ENCODE measurements at regions not wholly inside any gene's neighbourhood (a gene's known extent, or its start where the extent isn't known, plus 50 kb on each side); places are given as distances from the start of the nearest gene placed in this dataset.

GRCh38 chr5:125579182-125579581, 832.7 kb upstream of the ZNF608 start:
- Mint-ChIP-seq H3K27ac (no peak overlapping the region), H3K4me1 (ENCODE audit: low read depth) (no peaks in the 10 kb centered on the region), H3K36me3 (ENCODE audit: low read depth) (no peaks in the 10 kb centered on the region), H3K9me3 (ENCODE audit: insufficient read depth) (no peaks in the 10 kb centered on the region), H3K27me3 (ENCODE audit: low read depth) (no peaks in the 10 kb centered on the region), H3K4me3 (no peak overlapping the region)
- POLR2A ChIA-PET = no interaction called here
- DNase-seq = no peak
- ATAC-seq = no peak
- CTCF ChIA-PET = no interaction called here

- Mint-ChIP-seq H3K27ac (no peak overlapping the region), H3K36me3 (ENCODE audit: low read depth) (no peaks in the 10 kb centered on the region), H3K4me1 (ENCODE audit: low read depth) (no peaks in the 10 kb centered on the region), H3K4me3 (no peak overlapping the region), H3K27me3 (ENCODE audit: low read depth) (no peaks in the 10 kb centered on the region), H3K9me3 (ENCODE audit: insufficient read depth) (no peaks in the 10 kb centered on the region)
- ATAC-seq (no peak), DNase-seq (no peak)
- CTCF ChIA-PET = no interaction called here
- POLR2A ChIA-PET = no interaction called here
Observed at GRCh38 chr5:125581311-125581710, 834.9 kb upstream of the ZNF608 start.

DNA sequence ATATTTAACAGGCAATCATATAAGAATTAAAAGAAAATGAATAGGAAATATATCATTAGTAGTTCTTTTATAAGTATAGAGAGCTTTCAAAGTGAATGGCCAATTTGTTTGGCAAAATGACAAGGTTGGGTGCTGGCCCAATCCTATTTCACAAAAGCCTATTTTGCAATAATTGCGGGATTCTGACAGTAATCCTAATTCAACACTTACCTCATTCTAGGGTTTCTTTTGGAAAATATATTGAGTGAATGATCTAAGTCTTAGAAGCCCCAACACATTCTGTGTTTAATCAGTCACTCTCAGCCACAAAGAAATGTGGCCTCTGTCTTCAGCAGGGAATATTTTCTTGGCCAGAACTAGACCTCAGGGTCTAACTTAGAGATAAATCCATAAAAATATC, 835.9 kb upstream of the ZNF608 start:
- no peaks in the 10 kb centered on the region for H3K9me3 Mint-ChIP-seq (ENCODE audit: insufficient read depth)
- H3K4me1 Mint-ChIP-seq (ENCODE audit: low read depth) = no peaks in the 10 kb centered on the region
- no peaks in the 10 kb centered on the region for H3K36me3 Mint-ChIP-seq (ENCODE audit: low read depth)
- ATAC-seq (no peak), DNase-seq (no peak)
- no peak overlapping the region for H3K27ac Mint-ChIP-seq
- ChIA-PET CTCF (no interaction called here), POLR2A (no interaction called here)
- H3K4me3 Mint-ChIP-seq = no peak overlapping the region
- no peaks in the 10 kb centered on the region for H3K27me3 Mint-ChIP-seq (ENCODE audit: low read depth)

- Mint-ChIP-seq H3K36me3 (ENCODE audit: low read depth) (no peaks in the 10 kb centered on the region), H3K27me3 (ENCODE audit: low read depth) (no peaks in the 10 kb centered on the region), H3K4me3 (no peak overlapping the region), H3K4me1 (ENCODE audit: low read depth) (no peaks in the 10 kb centered on the region), H3K27ac (no peak overlapping the region), H3K9me3 (ENCODE audit: insufficient read depth) (no peaks in the 10 kb centered on the region)
- ATAC-seq (no peak), DNase-seq (no peak)
- ChIA-PET POLR2A (no interaction called here), CTCF (no interaction called here)
Observed at GRCh38 chr5:125583321-125584139, 837.1 kb upstream of the ZNF608 start.

- ATAC-seq = no peak
- Mint-ChIP-seq H3K4me3 (no peak overlapping the region), H3K9me3 (ENCODE audit: insufficient read depth) (no peaks in the 10 kb centered on the region), H3K27ac (no peak overlapping the region), H3K27me3 (ENCODE audit: low read depth) (no peaks in the 10 kb centered on the region), H3K36me3 (ENCODE audit: low read depth) (no peaks in the 10 kb centered on the region), H3K4me1 (ENCODE audit: low read depth) (no peaks in the 10 kb centered on the region)
- ChIA-PET POLR2A (no interaction called here), CTCF (no interaction called here)
- no peak for DNase-seq
Observed at GRCh38 chr5:125584140-125584520, 837.7 kb upstream of the ZNF608 start.

DNA sequence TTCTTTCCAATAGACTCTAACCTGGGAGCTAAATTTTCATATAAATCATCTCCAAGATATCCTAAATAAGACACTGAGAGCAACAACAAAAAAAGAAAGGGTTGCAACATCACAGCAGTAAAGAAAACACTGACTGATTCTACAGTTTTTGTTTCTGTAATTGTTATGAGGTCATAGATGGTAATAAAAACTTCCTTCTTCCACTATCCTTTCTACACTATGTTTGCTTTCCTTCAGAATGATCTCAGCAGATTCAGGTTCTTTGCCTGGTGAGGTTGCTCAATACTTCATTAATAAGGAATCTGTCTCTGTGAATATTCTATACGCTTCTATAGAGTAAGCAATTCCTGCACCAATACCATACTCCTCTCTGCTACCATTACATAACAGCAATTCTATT, 835.6 kb upstream of the GRAMD2B start:
- Mint-ChIP-seq H3K27me3 (ENCODE audit: low read depth) (no peaks in the 10 kb centered on the region), H3K27ac (no peak overlapping the region), H3K9me3 (ENCODE audit: insufficient read depth) (no peaks in the 10 kb centered on the region), H3K36me3 (ENCODE audit: low read depth) (no peaks in the 10 kb centered on the region), H3K4me1 (ENCODE audit: low read depth) (no peaks in the 10 kb centered on the region), H3K4me3 (no peak overlapping the region)
- ChIA-PET CTCF (no interaction called here), POLR2A (no interaction called here)
- DNase-seq (no peak), ATAC-seq (no peak)

DNA sequence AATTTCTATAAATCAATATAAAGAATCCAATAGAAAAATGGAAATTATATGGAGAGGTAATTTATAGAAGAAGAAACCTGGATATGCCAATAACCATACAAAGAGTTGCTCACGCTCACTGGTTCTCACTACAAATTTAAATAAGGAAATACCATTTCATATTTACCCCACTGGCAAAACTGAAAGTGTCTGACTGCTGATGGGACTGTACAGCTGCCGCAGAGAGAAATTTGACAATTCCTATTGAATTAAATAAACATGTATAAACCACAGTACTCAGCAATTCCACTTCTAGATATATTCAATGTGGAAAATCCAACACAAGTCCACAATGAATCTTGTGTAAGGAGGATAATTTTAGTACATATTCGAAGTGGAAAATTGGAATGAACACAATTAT, 830.4 kb upstream of the GRAMD2B start:
- H3K4me1 Mint-ChIP-seq (ENCODE audit: low read depth) = no peaks in the 10 kb centered on the region
- no peak overlapping the region for H3K4me3 Mint-ChIP-seq
- CTCF ChIA-PET = no interaction called here
- POLR2A ChIA-PET = no interaction called here
- no peak overlapping the region for H3K27ac Mint-ChIP-seq
- ATAC-seq = no peak
- no peak for DNase-seq
- no peaks in the 10 kb centered on the region for H3K36me3 Mint-ChIP-seq (ENCODE audit: low read depth)
- H3K9me3 Mint-ChIP-seq (ENCODE audit: insufficient read depth) = no peaks in the 10 kb centered on the region
- H3K27me3 Mint-ChIP-seq (ENCODE audit: low read depth) = no peaks in the 10 kb centered on the region

- ATAC-seq (no peak), DNase-seq (no peak)
- Mint-ChIP-seq H3K9me3 (ENCODE audit: insufficient read depth) (peaks cover 3% of the 10 kb centered on the region), H3K4me1 (ENCODE audit: low read depth) (no peaks in the 10 kb centered on the region), H3K4me3 (no peak overlapping the region), H3K27me3 (ENCODE audit: low read depth) (no peaks in the 10 kb centered on the region), H3K27ac (no peak overlapping the region), H3K36me3 (ENCODE audit: low read depth) (no peaks in the 10 kb centered on the region)
- CTCF ChIA-PET = no interaction called here
- POLR2A ChIA-PET = no interaction called here
Observed at GRCh38 chr5:125595095-125595494, 828.1 kb upstream of the GRAMD2B start.

DNA sequence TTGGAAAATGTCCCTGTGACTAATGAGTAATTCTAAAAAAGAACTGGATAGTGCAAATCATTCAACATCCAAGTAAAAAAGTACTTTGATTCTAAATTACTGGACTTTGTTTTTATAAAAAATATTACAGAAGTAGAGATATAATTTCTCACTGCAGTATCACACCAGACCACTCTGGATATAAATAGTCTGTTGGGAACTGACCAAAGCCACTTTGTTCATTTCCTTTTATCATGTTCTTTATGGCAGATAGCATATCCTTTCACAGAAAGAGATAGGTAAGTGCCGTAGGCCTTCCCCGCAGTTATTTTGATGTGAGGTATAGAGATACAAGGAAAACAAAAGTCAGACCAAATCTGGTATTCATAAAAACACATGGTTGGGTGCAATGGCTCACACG, 827.4 kb upstream of the GRAMD2B start:
- Mint-ChIP-seq H3K4me1 (ENCODE audit: low read depth) (no peaks in the 10 kb centered on the region), H3K27me3 (ENCODE audit: low read depth) (no peaks in the 10 kb centered on the region), H3K9me3 (ENCODE audit: insufficient read depth) (peaks cover 3% of the 10 kb centered on the region), H3K27ac (no peak overlapping the region), H3K4me3 (no peak overlapping the region), H3K36me3 (ENCODE audit: low read depth) (no peaks in the 10 kb centered on the region)
- ChIA-PET POLR2A (no interaction called here), CTCF (no interaction called here)
- no peak for ATAC-seq
- DNase-seq = no peak

- no peak for DNase-seq
- ATAC-seq = no peak
- Mint-ChIP-seq H3K9me3 (ENCODE audit: insufficient read depth) (peaks cover 7% of the 10 kb centered on the region), H3K36me3 (ENCODE audit: low read depth) (no peaks in the 10 kb centered on the region), H3K27me3 (ENCODE audit: low read depth) (no peaks in the 10 kb centered on the region), H3K4me1 (ENCODE audit: low read depth) (no peaks in the 10 kb centered on the region), H3K27ac (no peak overlapping the region), H3K4me3 (no peak overlapping the region)
- POLR2A ChIA-PET = no interaction called here
- CTCF ChIA-PET = no interaction called here
Observed at GRCh38 chr5:125597338-125597737, 825.9 kb upstream of the GRAMD2B start.

DNA sequence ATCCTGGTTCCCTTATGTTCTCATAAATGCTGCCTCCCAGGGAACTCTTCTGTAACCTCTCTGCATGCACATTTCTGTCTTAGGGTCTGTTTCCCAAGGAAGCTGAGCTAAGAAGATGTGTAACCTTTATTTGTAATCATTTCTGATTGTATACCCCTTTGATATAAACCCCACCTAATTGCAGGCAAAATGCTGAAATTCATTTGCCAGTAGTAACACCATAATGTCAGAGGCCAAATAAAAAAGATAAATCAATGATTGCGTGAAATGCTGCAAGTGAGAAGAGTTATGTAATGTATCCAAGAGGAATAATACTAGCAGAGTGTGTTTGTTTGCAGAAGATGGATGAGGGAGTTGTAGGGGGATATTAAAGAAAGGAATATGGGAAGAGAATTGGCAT, 822.6 kb upstream of the GRAMD2B start:
- CTCF ChIA-PET = no interaction called here
- ATAC-seq = no peak

DNA sequence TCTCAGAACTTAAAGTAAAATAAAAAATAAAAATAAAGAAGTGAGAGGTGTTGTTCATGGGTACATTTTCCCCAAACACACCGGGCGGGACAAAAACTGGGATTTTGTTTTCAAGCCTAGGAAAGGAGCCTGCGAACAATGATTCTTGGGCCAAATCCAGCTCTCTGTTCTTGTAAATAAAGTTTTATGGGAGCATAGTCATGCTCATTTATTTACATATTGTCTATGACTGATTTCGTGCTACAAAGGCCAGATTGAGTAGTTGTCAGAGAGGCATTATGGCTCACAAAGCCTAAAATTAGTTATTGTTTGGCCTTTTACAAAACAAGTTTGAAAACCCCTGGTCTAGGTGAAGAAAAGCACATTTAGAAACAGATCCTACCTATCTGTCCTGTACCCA, 821.0 kb upstream of the GRAMD2B start:
- DNase-seq (no peak), ATAC-seq (no peak)
- Mint-ChIP-seq H3K27me3 (ENCODE audit: low read depth) (no peaks in the 10 kb centered on the region), H3K36me3 (ENCODE audit: low read depth) (no peaks in the 10 kb centered on the region), H3K4me3 (no peak overlapping the region), H3K4me1 (ENCODE audit: low read depth) (no peaks in the 10 kb centered on the region), H3K9me3 (ENCODE audit: insufficient read depth) (peaks cover 7% of the 10 kb centered on the region), H3K27ac (no peak overlapping the region)
- POLR2A ChIA-PET = no interaction called here
- CTCF ChIA-PET = no interaction called here

More for the DNA sequence above, 822.6 kb upstream of the GRAMD2B start:
- Mint-ChIP-seq H3K9me3 (ENCODE audit: insufficient read depth) (peaks cover 7% of the 10 kb centered on the region), H3K4me1 (ENCODE audit: low read depth) (no peaks in the 10 kb centered on the region), H3K27me3 (ENCODE audit: low read depth) (no peaks in the 10 kb centered on the region), H3K36me3 (ENCODE audit: low read depth) (no peaks in the 10 kb centered on the region), H3K27ac (no peak overlapping the region), H3K4me3 (no peak overlapping the region)
- POLR2A ChIA-PET = no interaction called here
- DNase-seq = no peak

- H3K4me1 Mint-ChIP-seq (ENCODE audit: low read depth) = no peaks in the 10 kb centered on the region
- H3K4me3 Mint-ChIP-seq = no peak overlapping the region
- H3K9me3 Mint-ChIP-seq (ENCODE audit: insufficient read depth) = peaks cover 6% of the 10 kb centered on the region
- POLR2A ChIA-PET = no interaction called here
- H3K36me3 Mint-ChIP-seq (ENCODE audit: low read depth) = no peaks in the 10 kb centered on the region
- ATAC-seq = no peak
- H3K27me3 Mint-ChIP-seq (ENCODE audit: low read depth) = no peaks in the 10 kb centered on the region
- no peak for DNase-seq
- no peak overlapping the region for H3K27ac Mint-ChIP-seq
- CTCF ChIA-PET = no interaction called here
Observed at GRCh38 chr5:125603321-125603720, 819.9 kb upstream of the GRAMD2B start.
